ENCODE measurements at regions not wholly inside any gene's neighbourhood (a gene's known extent, or its start where the extent isn't known, plus 50 kb on each side); places are given as distances from the start of the nearest gene placed in this dataset.

DNA sequence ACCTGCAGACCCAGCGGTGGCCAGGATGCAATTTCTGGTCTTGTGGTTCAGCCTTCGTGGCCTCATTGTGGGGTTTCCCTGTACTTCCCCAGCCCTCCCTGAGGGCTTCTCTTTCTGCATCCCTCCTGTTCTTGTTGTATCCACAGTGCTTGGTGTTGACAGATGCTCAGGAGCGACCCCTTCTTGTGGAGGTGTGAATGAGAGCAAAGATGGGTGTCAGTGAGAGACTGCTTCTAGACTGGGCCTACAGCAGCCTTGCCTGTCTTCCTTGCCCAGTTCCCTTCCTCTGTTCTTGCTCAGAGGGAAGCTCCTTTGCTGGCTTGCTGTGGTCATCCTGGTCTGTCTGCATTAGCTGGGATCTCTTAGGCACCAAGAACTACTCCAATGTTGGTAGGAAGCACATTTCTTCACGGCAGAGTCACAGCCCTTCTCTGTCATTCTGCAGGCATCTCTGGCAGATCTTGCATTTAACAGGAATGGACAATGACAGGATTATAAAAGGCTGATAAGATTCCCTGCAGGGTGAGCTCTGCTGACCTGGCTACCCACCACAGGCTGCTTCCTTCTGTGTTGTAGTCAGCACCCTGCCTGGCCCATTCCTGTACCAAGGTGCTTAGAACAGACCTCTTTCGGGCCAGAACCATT is 317.8 kb upstream of the C2CD4B start:
- no peaks in the 10 kb centered on the region for H3K36me3 ChIP-seq
- TF ChIP-seq, protein P1, sequence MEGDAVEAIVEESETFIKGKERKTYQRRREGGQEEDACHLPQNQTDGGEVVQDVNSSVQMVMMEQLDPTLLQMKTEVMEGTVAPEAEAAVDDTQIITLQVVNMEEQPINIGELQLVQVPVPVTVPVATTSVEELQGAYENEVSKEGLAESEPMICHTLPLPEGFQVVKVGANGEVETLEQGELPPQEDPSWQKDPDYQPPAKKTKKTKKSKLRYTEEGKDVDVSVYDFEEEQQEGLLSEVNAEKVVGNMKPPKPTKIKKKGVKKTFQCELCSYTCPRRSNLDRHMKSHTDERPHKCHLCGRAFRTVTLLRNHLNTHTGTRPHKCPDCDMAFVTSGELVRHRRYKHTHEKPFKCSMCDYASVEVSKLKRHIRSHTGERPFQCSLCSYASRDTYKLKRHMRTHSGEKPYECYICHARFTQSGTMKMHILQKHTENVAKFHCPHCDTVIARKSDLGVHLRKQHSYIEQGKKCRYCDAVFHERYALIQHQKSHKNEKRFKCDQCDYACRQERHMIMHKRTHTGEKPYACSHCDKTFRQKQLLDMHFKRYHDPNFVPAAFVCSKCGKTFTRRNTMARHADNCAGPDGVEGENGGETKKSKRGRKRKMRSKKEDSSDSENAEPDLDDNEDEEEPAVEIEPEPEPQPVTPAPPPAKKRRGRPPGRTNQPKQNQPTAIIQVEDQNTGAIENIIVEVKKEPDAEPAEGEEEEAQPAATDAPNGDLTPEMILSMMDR (IDR thresholded peaks at IDR 0.05) = no peak
- no peak overlapping the region for H3K4me3 ChIP-seq
- H3K4me1 ChIP-seq = peaks cover 0 to 15% of the 10 kb centered on the region in 2 donors
- no peak for DNase-seq (ENCODE audit: low spot score)
- no peaks in the 10 kb centered on the region for H3K27me3 ChIP-seq
- no peaks in the 10 kb centered on the region for H3K9me3 ChIP-seq
- peak overlapping the region; percentile 1 to 11 for H3K27ac ChIP-seq

DNA sequence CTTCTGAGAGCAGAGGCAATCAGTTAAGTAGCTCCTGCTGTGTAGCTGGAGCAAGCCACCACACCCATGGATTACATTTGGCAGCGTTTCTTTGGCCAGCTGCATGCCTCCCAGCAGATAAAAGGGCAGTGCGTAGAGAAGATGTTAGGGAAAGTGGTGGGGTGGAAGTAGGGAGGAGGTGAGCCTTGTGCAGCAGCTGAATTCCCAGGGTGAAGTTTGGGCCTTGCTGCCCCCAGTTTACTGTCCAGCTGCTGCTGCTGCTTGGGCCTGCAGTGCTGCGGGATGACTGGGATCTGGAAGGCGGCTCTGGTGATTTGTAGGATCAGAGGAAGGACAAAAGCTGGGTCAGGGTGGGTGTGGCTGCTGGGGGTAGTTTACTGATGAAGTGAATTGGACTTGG is 318.7 kb upstream of the C2CD4B start:
- DNase-seq (ENCODE audit: low spot score) = no peak
- no peaks in the 10 kb centered on the region for H3K36me3 ChIP-seq
- H3K27me3 ChIP-seq = no peaks in the 10 kb centered on the region
- no peak overlapping the region for H3K4me3 ChIP-seq
- peaks cover 0 to 15% of the 10 kb centered on the region in 2 donors for H3K4me1 ChIP-seq
- TF ChIP-seq, protein P1 (IDR thresholded peaks at IDR 0.05) = no peak
- no peaks in the 10 kb centered on the region for H3K9me3 ChIP-seq
- H3K27ac ChIP-seq = peak overlapping the region; percentile 1

DNA sequence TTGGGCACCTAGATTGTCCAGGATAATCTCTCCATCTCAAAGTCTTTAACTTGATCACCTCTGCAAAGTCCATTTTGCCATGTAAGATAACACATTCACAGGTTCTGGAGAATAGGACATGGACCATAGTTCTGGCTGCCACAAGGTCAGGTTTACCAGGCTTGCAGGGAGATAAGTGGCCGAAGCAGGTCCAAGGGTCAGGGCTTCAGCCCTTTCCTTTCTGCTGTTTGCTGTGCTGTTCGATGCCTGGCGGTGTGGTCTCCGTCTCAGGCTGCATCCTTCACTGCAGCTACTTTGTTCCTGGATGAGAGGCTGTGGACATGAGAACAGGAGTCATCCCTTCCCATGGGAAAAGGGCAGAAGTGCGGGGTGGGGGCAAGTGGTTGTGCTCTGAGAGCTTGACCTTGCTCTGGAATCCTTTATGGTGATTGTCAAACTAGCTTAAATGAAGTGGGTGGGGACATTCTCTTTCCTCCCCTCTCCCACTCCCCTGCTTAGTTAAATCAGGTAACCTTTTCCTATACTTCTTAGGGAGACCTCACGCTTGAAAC is 320.2 kb upstream of the C2CD4B start:
- H3K4me3 ChIP-seq = no peak overlapping the region
- H3K27ac ChIP-seq = no peak overlapping the region
- TF ChIP-seq, protein P1 (IDR thresholded peaks at IDR 0.05) = no peak
- no peaks in the 10 kb centered on the region for H3K9me3 ChIP-seq
- no peaks in the 10 kb centered on the region for H3K27me3 ChIP-seq
- DNase-seq (ENCODE audit: low spot score) = no peak
- no peaks in the 10 kb centered on the region for H3K36me3 ChIP-seq
- H3K4me1 ChIP-seq = peaks cover 0 to 15% of the 10 kb centered on the region in 2 donors

DNA sequence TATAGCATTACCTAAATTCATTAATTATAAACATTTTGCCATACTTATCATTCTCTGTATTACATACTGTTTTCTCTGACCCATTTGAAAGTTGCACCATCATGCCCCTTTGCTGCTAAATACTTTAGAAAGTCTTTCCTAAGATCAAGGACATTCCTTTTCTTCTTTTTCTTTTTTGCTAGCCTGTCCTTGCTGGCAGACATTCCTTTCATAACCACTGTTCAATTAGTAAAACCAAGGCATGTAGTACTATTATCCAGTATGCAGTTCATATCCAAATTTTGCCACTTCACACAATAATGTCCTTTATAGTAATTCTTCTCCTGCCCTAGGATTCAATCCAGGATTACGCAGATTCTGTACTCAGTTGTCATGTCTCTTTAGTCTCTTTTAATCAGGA is 321.0 kb upstream of the C2CD4B start:
- Histone ChIP-seq H3K4me3 (no peak overlapping the region), H3K27me3 (no peaks in the 10 kb centered on the region), H3K4me1 (peaks cover 0 to 15% of the 10 kb centered on the region in 2 donors), H3K9me3 (no peaks in the 10 kb centered on the region), H3K36me3 (no peaks in the 10 kb centered on the region), H3K27ac (no peak overlapping the region)
- TF ChIP-seq, protein P1 (IDR thresholded peaks at IDR 0.05) = no peak
- DNase-seq (ENCODE audit: low spot score) = no peak

DNA sequence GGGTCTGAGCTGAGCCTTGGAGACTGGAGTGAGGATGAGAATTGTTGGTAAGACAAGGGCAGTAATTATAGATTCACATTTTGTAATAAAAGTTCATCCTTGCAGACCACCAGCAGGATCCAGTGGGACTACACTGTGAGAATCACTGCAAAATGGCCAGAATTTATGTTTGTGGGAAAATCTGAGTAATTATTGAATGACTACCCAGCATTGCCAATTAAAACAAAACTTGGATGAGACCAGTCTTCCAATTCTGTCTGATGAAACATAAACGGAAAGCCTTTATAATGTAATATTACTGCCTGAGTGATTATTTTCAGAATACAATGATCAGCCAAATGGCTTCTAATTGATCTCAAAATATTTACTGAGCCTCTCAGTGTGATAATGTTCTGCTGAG is 323.3 kb upstream of the C2CD4B start:
- Histone ChIP-seq H3K9me3 (no peaks in the 10 kb centered on the region), H3K4me3 (no peak overlapping the region), H3K36me3 (no peaks in the 10 kb centered on the region), H3K4me1 (peaks cover 0 to 7% of the 10 kb centered on the region in 2 donors), H3K27ac (no peak overlapping the region), H3K27me3 (no peaks in the 10 kb centered on the region)
- DNase-seq (ENCODE audit: low spot score) = no peak
- TF ChIP-seq, protein P1 (IDR thresholded peaks at IDR 0.05) = no peak

DNA sequence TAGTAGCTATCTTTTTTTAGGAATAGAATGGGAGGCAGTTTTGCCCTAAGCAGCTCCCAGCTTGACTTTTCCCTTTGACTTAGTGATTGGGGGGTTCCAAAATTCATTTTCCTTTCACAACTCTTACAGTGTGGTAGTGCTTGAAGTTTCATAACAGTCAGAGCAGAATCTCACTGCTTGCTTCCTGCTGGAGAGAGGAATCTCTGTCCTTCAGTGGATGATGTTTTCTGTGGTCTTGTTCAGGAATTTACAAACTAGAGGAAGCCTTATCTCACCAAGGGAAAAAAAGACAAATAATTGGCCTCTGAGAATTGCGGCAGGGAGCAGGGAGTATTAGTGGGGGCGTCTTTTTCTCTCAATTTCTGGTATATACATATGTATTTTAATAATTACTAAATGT is 326.6 kb upstream of the C2CD4B start:
- Histone ChIP-seq H3K27ac (no peak overlapping the region), H3K36me3 (no peaks in the 10 kb centered on the region), H3K27me3 (no peaks in the 10 kb centered on the region), H3K4me3 (no peak overlapping the region), H3K9me3 (no peaks in the 10 kb centered on the region), H3K4me1 (peaks cover 0 to 27% of the 10 kb centered on the region in 2 donors)
- TF ChIP-seq, protein P1 (IDR thresholded peaks at IDR 0.05) = no peak
- DNase-seq (ENCODE audit: low spot score) = no peak

Measured in right atrium auricular region (tissue), 2 donors.